ENCODE measurements at regions not wholly inside any gene's neighbourhood (a gene's known extent, or its start where the extent isn't known, plus 50 kb on each side); places are given as distances from the start of the nearest gene placed in this dataset.

DNA sequence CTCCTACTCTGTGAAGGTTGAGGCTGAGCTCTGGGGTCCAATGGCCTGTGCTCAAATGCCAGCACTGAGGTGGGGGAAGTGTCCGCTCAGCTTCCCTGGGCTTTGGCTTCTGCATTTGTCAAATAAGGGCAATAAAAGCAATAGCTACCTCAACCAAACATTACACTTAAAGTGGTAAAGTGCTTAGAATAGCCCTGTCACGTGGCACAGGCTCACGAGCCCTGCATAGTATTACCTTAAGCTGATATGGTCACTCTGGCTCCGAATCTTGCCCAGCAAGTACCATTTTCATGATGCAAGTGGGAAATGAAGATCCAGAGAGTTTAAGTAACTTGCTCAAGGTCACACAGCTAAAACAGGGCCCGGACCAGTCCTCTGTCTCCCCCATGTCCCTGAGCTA lies 451.1 kb upstream of the ZMIZ1 start:
- TF ChIP-seq, protein P1, sequence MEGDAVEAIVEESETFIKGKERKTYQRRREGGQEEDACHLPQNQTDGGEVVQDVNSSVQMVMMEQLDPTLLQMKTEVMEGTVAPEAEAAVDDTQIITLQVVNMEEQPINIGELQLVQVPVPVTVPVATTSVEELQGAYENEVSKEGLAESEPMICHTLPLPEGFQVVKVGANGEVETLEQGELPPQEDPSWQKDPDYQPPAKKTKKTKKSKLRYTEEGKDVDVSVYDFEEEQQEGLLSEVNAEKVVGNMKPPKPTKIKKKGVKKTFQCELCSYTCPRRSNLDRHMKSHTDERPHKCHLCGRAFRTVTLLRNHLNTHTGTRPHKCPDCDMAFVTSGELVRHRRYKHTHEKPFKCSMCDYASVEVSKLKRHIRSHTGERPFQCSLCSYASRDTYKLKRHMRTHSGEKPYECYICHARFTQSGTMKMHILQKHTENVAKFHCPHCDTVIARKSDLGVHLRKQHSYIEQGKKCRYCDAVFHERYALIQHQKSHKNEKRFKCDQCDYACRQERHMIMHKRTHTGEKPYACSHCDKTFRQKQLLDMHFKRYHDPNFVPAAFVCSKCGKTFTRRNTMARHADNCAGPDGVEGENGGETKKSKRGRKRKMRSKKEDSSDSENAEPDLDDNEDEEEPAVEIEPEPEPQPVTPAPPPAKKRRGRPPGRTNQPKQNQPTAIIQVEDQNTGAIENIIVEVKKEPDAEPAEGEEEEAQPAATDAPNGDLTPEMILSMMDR (IDR thresholded peaks at IDR 0.05), result no peak
- no peak for TF ChIP-seq POLR2A (IDR thresholded peaks at IDR 0.05)

Measured in right lobe of liver (tissue), 4 donors.